Kidney epithelial cell (primary cell): ENCODE measurements at regions not wholly inside any gene's neighbourhood (a gene's known extent, or its start where the extent isn't known, plus 50 kb on each side); places are given as distances from the start of the nearest gene placed in this dataset.

Experiments
- DNase-seq: peaks from one replicate; pipeline ENCODE4 v3.0.0-alpha.2; 2010; ENCODE audit warnings: low read depth
- H3K27me3 ChIP-seq: 2 replicates; pipeline ENCODE4 v1.6.0; 2011; ENCODE audit warnings: low read length; ENCODE audit not compliant: control insufficient read depth, insufficient read depth
- H3K36me3 ChIP-seq: 2 replicates; pipeline ENCODE4 v1.5.1; 2011; ENCODE audit warnings: low read length; ENCODE audit not compliant: control insufficient read depth, insufficient read depth
- H3K4me3 ChIP-seq: 2 replicates; pipeline ENCODE4 v1.5.1; 2011; ENCODE audit warnings: low read depth, mild to moderate bottlenecking, control low read depth, low read length
- TF ChIP-seq, protein P1 (sequence below): IDR thresholded peaks from 2 replicates; pipeline ENCODE4 v1.5.1; 2011; ENCODE audit warnings: mild to moderate bottlenecking, moderate library complexity, low read length, control low read depth, inconsistent platforms; ENCODE audit not compliant: insufficient read depth, poor library complexity, severe bottlenecking

DNA sequence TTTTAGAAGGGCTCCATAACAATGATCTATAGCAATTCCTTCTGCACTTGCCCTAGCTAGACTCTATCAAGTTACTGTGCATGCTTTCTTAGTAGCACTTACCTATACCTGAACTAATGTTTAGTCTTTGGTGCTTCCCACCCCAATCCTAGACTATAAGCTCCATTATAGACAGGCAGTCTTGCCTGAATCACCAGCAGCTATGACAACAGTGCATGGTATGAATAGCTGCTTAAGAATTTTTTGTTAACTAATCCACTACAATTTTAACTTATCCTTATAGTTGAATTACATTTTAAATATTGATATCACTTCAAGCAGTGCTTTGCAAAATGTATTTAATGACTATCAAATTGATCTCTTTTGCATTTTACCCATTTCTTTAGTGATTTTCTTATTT lies 164.3 kb downstream of the RPS12 start:
- Histone ChIP-seq H3K36me3 (no peaks in the 10 kb centered on the region), H3K4me3 (no peak overlapping the region), H3K27me3 (no peaks in the 10 kb centered on the region)
- TF ChIP-seq, protein P1, sequence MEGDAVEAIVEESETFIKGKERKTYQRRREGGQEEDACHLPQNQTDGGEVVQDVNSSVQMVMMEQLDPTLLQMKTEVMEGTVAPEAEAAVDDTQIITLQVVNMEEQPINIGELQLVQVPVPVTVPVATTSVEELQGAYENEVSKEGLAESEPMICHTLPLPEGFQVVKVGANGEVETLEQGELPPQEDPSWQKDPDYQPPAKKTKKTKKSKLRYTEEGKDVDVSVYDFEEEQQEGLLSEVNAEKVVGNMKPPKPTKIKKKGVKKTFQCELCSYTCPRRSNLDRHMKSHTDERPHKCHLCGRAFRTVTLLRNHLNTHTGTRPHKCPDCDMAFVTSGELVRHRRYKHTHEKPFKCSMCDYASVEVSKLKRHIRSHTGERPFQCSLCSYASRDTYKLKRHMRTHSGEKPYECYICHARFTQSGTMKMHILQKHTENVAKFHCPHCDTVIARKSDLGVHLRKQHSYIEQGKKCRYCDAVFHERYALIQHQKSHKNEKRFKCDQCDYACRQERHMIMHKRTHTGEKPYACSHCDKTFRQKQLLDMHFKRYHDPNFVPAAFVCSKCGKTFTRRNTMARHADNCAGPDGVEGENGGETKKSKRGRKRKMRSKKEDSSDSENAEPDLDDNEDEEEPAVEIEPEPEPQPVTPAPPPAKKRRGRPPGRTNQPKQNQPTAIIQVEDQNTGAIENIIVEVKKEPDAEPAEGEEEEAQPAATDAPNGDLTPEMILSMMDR = no peak
- DNase-seq = no peak

DNA sequence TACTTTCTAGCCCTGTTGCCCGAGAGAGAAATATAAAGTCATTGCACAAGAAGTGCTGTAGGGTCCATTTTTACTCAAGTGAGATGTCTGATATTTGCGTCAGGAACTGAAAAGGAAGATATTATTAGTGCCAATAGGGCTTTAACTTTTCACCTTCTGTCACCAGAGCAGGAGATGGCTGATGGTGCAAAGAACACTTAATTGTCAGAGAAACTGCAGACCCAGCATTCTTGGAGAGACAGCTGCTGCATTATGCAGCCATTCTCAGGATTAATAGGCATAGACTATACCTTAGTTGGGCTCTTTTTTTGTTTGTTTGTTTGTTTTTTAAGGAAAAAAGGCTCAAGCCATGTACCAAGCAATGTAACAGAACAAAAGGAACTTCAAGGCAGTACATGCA lies 179.4 kb downstream of the RPS12 start:
- no peak overlapping the region for H3K4me3 ChIP-seq
- TF ChIP-seq, protein P1 = no peak
- no peaks in the 10 kb centered on the region for H3K36me3 ChIP-seq
- DNase-seq = no peak
- H3K27me3 ChIP-seq = no peaks in the 10 kb centered on the region

DNA sequence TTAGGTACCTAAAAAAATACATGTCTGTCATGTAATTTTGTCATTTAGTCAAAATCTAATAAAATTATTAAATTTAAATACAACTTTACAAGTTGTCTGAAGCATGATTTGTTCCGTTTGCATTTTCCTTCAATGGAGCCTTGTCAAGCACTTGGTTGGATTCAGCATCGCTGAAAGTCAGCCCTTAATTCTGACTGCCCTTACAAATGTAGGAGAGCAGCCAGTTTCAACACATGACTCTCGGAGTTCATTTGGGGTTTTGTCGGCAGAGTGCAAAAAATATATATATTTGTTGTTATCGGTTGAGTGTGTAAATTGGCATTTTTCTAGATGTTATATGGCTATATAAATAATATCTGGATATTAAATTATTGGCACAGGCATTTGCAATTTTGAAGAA lies 180.6 kb downstream of the RPS12 start:
- DNase-seq = no peak
- H3K36me3 ChIP-seq = no peaks in the 10 kb centered on the region

DNA sequence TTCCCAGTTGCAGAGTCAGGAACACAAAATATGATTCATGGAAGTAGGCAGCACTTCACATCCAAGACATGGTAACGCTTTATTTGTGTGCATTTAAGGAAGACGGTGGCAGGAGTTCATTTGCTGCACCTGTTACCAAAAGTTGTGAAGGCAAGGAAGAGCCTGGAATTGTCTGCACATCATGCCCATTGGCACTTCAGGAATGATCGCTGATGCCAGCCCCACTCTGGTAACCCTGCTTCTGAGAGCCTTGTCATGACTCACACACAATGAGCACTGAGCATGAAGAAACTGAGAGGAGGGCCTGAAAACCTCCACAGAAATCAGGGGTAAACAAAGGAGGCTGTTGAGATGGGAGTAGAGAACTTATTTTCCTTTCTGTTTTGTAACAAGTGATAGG lies 181.1 kb downstream of the RPS12 start:
- H3K4me3 ChIP-seq = no peak overlapping the region
- TF ChIP-seq, protein P1 = no peak
- DNase-seq = peak; percentile 26
- H3K27me3 ChIP-seq = no peaks in the 10 kb centered on the region
- no peaks in the 10 kb centered on the region for H3K36me3 ChIP-seq

More for the DNA sequence above, 180.6 kb downstream of the RPS12 start:
- Histone ChIP-seq H3K27me3 (no peaks in the 10 kb centered on the region), H3K4me3 (no peak overlapping the region)
- TF ChIP-seq, protein P1 = no peak

DNA sequence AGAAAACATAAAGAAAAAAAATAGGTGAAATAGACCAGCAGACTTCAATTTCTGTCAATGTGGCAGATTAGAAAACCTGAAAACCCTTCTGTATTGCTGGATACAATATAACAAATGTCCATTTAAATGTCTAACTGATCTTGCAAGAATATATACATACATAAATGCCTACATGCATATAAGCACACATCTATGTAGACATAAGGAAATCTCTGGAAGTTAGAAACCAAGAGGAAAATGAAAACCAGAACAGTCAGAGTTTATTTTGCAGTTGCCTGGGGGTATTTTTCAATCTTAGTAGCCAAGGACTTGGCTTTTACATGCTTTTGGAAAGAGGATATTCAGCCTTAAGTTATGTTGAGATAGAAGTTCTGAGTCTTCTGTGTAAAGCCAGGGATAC lies 184.0 kb downstream of the RPS12 start:
- no peak for DNase-seq
- Histone ChIP-seq H3K36me3 (no peaks in the 10 kb centered on the region), H3K4me3 (no peak overlapping the region), H3K27me3 (no peaks in the 10 kb centered on the region)
- TF ChIP-seq, protein P1 = no peak

DNA sequence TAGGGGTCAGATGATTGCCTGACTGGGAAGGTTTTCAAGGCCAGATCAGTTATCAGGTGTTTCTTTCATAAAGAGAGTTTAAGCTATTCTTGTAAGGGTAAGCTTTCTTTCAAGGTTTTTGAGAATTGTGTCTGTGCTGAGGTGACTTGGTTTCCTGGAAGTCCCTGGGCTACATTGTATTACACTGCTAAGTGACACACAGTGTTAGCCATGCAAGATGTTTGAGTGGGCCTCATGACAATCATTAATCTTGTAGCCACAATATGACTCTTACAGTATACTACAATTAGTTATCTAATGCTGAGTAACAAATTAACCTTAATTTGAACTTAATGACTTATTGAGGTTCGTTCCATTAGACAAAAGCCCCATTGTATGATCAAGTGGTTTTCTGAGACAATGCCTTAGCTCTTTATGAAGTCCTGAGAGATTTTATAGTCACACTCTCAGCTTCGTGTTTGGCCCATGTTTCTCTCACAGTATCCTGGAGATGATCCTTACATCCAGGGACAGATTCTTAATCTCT lies 186.7 kb downstream of the RPS12 start:
- no peaks in the 10 kb centered on the region for H3K27me3 ChIP-seq
- no peaks in the 10 kb centered on the region for H3K36me3 ChIP-seq
- TF ChIP-seq, protein P1 = no peak
- DNase-seq = peak; percentile 25
- no peak overlapping the region for H3K4me3 ChIP-seq
